GM19238 (cell line): ENCODE measurements at regions not wholly inside any gene's neighbourhood (a gene's known extent, or its start where the extent isn't known, plus 50 kb on each side); places are given as distances from the start of the nearest gene placed in this dataset.
"Not testable (repeated sequence)": the region's sequence is repeated elsewhere in the genome, so short reads cannot be mapped to it uniquely, and the experiment has no call there.

Source experiments
- DNase-seq: peaks from one replicate; pipeline ENCODE4 v3.0.0; 2011; ENCODE audit warnings: low spot score; ENCODE audit not compliant: insufficient read length

DNA sequence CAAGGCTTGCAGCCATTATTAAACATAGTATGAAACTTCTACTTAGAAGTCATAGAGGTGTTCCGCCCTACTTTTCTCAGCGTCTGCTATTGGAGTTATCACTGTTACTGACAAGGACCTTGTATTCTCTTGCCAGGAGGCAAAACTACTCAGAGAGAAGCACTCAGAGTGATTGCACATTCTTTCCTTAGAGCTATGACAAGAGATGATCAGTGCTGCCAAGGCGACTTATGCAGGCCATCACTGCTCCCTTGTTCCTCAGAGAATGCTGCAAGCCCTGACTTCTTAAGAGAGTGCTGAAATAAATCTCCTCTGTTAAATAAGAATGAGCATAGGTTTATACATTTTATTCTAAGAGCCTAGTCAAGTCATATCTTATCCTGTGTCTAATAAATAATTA lies 534.6 kb upstream of the PHF14 start:
- no peak for DNase-seq

DNA sequence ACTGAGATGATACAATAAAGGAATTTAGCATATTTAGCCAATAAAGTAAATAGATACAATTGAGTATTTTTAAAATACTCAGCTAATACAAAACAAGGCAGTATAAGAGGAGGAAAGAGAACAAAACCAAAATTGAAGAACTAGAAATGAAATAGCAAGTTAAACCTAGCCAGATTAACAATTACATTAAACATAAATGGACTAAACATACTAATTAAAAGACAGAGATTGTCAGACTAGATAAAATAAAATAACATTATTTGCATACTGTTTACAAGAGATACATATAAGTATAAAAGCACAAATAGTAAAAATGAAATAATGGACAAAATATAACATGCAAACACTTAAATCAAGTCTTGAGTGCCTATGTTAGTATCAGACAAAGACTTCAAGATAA lies 517.7 kb upstream of the PHF14 start:
- DNase-seq = no peak

- no peak for DNase-seq
These were observed 513.2 kb upstream of the PHF14 start for GRCh38 chr7:10460474-10460873.

GRCh38 chr7:10463701-10464100 lies 510.0 kb upstream of the PHF14 start:
- DNase-seq = no peak

DNA sequence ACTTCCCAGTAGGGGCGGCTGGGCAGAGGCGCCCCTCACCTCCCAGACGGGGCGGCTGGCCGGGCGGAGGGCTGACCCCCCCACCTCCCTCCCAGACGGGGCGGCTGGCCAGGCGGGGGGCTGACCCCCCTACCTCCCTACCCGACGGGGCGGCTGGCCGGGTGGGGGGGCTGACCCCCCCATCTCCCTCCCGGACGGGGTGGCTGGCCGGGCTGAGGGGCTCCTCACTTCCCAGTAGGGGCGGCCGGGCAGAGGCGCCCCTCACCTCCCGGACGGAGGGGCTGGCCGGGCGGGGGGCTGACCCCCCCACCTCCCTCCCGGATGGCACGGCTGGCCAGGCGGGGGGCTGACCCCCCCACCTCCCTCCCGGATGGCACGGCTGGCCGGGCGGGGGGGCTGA lies 508.1 kb upstream of the PHF14 start:
- not testable (repeated sequence) for DNase-seq

- no peak for DNase-seq
These were observed 504.8 kb upstream of the PHF14 start for GRCh38 chr7:10468908-10469307.

- DNase-seq = no peak
These were observed 504.2 kb upstream of the PHF14 start for GRCh38 chr7:10469476-10469875.

GRCh38 chr7:10471280-10472058 lies 502.2 kb upstream of the PHF14 start:
- no peak for DNase-seq

GRCh38 chr7:10472115-10472514 lies 501.6 kb upstream of the PHF14 start:
- no peak for DNase-seq

- no peak for DNase-seq
These were observed 500.1 kb upstream of the PHF14 start for GRCh38 chr7:10473569-10473968.

DNA sequence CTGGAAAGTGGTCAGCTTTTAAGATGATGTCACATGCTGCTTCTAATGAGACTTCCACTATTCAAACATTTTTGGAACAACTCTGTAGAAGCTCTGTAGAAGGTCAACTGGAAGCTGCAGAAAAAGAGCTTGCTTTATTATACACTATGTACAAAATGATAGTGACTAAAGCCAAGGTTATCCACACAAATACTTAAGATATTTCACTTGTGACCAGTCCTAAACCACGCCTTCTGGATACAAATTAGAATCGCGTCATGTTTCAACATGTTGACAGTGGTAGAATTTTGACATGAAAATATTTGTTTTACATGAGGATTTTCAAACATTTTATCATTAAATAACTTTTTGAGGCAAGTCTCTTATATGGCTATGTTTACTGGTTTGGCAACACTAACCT lies 499.6 kb upstream of the PHF14 start:
- no peak for DNase-seq

DNA sequence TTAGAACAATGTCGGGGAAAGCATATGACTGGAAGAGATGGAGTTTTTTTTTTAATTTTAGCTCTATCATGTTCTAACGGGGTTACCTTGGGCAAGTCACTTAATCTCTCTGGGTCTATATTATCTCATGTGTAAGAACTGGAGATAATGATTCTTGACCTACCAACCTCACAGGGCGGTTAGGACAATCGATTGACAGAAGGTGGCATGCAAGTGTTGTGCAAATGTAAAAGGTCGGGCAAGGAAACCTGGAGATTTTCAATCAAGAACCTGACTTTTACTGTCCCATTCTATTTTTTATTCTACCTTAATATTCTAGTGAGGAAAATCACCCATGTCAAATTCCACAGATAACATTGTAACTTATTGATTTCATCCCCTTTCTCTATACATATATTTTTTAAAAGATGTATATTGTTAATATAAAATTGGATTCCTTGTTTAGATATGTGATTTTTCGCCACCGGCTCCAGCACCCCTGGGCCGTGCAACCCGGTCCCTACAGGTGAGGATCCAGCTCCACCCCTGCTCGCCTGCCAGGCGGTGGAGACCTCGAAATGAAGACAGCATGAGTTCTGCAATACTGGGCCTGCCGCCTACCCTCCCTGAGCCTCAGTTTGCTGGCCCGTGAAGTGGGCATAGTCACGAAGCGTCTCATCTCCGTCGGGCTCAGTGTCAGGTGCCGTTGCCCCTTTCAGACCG lies 497.6 kb upstream of the PHF14 start:
- DNase-seq = no peak

- DNase-seq = no peak
These were observed 497.0 kb upstream of the PHF14 start for GRCh38 chr7:10476642-10477041.

GRCh38 chr7:10483671-10484070 lies 490.0 kb upstream of the PHF14 start:
- DNase-seq = no peak

DNA sequence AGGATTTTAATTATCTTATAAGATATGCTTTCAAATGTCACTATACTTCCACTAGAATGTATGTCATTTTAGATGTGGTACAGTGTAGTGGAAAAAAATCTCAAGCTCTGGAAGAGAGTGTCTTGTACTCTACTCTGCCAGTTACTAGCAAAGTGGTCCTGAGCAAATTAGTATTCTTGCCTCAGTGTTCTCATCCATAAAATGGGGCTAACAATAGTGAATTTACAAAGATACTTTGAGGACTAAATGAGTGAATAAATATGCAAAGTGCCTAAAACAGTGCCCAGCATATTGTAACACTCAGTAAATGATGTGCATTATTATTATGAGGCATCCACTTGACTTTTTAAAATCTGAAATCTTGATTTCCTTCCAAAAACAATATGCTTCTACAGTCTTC lies 488.9 kb upstream of the PHF14 start:
- no peak for DNase-seq

DNA sequence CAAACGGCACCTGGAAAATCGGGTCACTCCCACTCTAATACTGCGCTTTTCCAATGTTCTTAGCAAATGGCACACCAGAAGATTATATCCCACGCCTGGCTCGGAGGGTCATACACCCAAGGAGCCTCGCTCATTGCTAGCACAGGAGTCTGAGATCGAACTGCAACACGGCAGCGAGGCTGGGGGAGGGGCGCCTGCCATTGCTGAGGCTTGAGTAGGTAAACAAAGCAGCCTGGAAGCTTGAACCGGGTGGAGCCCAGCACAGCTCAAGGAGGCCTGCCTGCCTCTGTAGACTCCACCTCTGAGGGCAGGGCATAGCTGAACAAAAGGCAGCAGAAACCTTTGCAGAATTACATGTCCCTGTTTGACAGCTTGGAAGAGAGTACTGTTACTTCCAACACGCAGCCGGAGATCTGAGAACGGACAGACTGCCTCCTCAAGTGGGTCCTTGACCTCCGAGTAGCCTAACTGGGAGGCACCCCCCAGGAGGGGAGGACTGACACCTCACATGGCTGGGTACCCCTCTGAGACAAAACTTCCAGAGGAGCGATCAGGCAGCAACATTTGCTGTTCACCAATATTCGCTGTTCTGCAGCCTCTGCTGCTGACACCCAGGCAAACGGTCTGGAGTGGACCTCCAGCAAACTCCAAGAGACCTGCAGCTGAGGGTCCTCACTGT lies 472.3 kb upstream of the PHF14 start:
- not testable (repeated sequence) for DNase-seq

DNA sequence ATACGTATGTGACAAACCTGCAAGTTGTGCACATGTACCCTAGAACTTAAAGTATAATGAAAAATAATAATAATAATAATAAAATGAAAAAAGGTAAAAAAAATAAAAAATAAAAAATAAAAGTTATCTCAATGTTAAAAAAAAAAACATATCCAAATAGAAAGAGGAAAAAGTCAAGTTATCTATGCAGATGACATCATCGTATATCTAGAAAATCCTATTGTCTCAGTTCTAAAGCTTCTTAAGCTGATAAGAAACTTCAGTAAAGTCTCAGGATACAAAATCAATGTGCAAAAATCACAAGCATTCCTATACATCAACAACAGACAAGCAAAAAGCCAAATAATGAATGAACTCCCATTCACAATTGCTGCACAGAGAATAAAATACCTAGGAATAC lies 466.6 kb upstream of the PHF14 start:
- DNase-seq = no peak

DNA sequence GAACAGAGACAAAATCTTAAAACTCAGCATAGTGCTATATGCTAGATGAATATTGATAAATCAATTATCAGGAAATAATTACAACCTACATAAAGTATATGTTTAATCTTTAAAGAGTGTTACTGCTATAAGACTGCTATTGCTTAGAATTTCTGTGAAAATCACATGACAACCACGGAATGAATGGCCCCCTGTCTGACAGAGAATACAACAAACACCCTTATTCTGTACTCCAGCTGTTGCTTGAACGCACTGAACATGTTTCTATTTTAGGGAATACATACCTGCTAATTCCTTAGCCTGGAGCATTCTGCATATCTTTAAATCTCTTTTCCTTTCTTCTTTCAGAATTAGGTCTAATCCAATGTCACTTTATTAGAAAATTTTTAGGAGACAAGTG lies 452.4 kb upstream of the PHF14 start:
- DNase-seq = no peak

GRCh38 chr7:10533429-10533828 lies 440.2 kb upstream of the PHF14 start:
- not testable (repeated sequence) for DNase-seq

- no peak for DNase-seq
These were observed 437.1 kb upstream of the PHF14 start for GRCh38 chr7:10536561-10536960.

DNA sequence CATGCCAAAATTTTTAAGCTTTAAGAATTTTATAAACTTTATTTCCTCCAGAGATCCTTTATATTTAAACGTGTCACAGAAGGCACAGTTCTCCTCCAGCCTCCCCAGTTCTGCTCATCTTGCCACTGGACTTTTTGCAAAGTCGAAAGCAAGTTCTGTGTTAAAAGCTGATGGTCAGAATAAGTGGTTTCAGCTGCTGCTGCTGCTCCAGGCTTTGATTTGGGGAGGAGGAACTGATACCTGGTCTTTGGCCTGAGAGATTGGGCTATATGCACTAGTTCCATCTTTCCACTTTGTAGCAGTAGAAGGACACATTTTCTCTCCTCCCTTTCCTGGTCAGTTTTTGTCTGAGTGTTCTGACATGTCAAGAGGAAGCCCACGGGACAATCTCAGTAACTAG lies 435.9 kb upstream of the PHF14 start:
- no peak for DNase-seq

DNA sequence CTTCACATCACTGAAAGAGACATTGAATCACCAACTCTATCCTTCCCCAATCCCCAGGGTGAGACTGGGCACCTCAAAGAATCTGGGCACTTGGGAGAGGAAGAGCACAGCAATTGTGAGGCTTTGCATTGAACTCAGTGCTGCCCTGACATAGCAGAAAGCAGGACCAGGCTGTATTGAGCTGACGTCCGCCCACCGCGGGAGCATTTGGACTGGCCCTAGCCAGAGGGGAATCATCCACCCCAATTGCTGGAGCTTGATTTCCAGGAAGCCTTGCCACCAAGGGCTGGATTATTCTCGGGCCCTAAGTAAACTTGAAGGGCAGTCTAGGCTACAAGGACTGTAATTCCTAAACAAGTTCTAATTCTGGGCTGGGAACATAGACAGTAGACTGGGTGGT lies 416.3 kb upstream of the PHF14 start:
- no peak for DNase-seq

DNA sequence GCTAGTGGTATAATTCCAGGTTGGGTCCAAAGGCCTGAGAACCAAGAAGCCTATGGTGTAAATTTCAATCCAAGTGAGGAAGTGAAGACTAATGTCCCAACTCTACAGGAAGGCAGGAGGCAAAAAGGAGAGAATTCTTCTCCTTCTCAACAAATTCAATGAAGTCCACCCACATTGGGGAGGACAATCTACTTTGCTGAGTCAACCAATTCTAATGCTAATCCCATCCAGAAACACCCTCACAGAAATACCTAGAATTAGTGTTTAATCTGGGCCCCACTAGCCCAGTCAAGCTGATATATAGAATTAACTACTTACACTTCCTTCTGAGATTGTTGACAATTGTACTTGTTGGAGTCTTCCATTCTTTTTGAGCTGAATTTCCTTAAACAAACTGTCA lies 413.2 kb upstream of the PHF14 start:
- DNase-seq = no peak
